ENCODE measurements at regions not wholly inside any gene's neighbourhood (a gene's known extent, or its start where the extent isn't known, plus 50 kb on each side); places are given as distances from the start of the nearest gene placed in this dataset.
"Not testable (repeated sequence)": the region's sequence is repeated elsewhere in the genome, so short reads cannot be mapped to it uniquely, and the experiment has no call there.

DNA sequence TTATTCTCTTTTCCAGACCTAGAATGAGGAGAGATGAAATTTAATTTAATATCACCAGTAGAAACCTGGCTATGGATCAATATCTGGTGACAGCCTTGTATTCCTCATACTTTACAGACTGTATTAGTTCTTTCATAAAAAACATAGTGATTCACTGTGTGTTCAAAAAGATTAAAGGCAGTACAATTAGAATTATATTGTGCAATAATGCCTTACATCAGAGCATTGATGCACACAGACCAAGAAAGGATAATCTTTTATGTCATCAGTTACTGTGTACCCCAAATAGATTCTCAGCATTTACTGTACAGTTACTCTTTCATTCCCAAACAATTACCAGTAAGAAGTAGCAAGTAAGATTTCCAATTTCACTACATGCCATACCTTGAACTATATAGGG, 260.5 kb upstream of the ANXA10 start:
- H3K27ac ChIP-seq (ENCODE audit: low read depth, low read length): no peak overlapping the region
- no peaks in the 10 kb centered on the region for H4K20me1 ChIP-seq (ENCODE audit: insufficient read depth, low read length)
- no peaks in the 10 kb centered on the region for H3K9me3 ChIP-seq (ENCODE audit: low read depth, low read length)
- no peak overlapping the region for H3K4me3 ChIP-seq (ENCODE audit: insufficient read depth, low read length)
- no peaks in the 10 kb centered on the region for H3K36me3 ChIP-seq (ENCODE audit: insufficient read depth, low read length)
- no peaks in the 10 kb centered on the region for H3K27me3 ChIP-seq (ENCODE audit: insufficient read depth, low read length)
- no peak for DNase-seq (ENCODE audit: insufficient read length, low spot score, missing footprints)
- H3K4me2 ChIP-seq (ENCODE audit: insufficient read depth, low read length): no peak overlapping the region
- TF ChIP-seq, protein P1, sequence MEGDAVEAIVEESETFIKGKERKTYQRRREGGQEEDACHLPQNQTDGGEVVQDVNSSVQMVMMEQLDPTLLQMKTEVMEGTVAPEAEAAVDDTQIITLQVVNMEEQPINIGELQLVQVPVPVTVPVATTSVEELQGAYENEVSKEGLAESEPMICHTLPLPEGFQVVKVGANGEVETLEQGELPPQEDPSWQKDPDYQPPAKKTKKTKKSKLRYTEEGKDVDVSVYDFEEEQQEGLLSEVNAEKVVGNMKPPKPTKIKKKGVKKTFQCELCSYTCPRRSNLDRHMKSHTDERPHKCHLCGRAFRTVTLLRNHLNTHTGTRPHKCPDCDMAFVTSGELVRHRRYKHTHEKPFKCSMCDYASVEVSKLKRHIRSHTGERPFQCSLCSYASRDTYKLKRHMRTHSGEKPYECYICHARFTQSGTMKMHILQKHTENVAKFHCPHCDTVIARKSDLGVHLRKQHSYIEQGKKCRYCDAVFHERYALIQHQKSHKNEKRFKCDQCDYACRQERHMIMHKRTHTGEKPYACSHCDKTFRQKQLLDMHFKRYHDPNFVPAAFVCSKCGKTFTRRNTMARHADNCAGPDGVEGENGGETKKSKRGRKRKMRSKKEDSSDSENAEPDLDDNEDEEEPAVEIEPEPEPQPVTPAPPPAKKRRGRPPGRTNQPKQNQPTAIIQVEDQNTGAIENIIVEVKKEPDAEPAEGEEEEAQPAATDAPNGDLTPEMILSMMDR (IDR thresholded peaks at IDR 0.05; ENCODE audit: extremely low read depth, low read depth, low read length): no peak
- no peaks in the 10 kb centered on the region for H3K4me1 ChIP-seq (ENCODE audit: insufficient read depth, low read length)
- H2AFZ ChIP-seq (ENCODE audit: low read length): no peak overlapping the region
- no peaks in the 10 kb centered on the region for H3K79me2 ChIP-seq (ENCODE audit: insufficient read depth, low read length)

DNA sequence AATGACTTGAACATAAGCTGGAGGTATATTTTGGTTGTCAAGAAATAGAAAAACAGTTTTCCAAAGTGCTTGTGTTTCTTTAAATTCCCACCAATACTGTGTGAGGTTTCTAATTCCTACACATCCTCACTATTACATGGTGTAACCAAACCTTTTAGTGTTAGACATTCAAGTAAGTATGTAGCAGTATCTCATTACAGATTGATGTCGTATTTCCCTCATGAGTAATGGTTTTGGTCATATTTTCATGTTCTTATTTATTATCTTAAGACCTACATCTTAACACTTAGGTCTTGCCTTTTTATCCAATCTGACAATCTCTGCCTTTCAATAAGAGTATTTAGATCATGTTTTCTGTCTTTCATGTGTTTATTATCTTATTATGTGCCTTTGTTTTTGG, 253.7 kb upstream of the ANXA10 start:
- no peaks in the 10 kb centered on the region for H3K36me3 ChIP-seq (ENCODE audit: insufficient read depth, low read length)
- no peaks in the 10 kb centered on the region for H3K4me1 ChIP-seq (ENCODE audit: insufficient read depth, low read length)
- TF ChIP-seq, protein P1 (IDR thresholded peaks at IDR 0.05; ENCODE audit: extremely low read depth, low read depth, low read length): no peak
- no peaks in the 10 kb centered on the region for H3K27me3 ChIP-seq (ENCODE audit: insufficient read depth, low read length)
- no peak for DNase-seq (ENCODE audit: insufficient read length, low spot score, missing footprints)
- H3K79me2 ChIP-seq (ENCODE audit: insufficient read depth, low read length): no peaks in the 10 kb centered on the region
- H3K4me2 ChIP-seq (ENCODE audit: insufficient read depth, low read length): no peak overlapping the region
- no peaks in the 10 kb centered on the region for H4K20me1 ChIP-seq (ENCODE audit: insufficient read depth, low read length)
- H3K4me3 ChIP-seq (ENCODE audit: insufficient read depth, low read length): no peak overlapping the region
- H2AFZ ChIP-seq (ENCODE audit: low read length): no peak overlapping the region
- H3K27ac ChIP-seq (ENCODE audit: low read depth, low read length): no peak overlapping the region
- H3K9me3 ChIP-seq (ENCODE audit: low read depth, low read length): no peaks in the 10 kb centered on the region

DNA sequence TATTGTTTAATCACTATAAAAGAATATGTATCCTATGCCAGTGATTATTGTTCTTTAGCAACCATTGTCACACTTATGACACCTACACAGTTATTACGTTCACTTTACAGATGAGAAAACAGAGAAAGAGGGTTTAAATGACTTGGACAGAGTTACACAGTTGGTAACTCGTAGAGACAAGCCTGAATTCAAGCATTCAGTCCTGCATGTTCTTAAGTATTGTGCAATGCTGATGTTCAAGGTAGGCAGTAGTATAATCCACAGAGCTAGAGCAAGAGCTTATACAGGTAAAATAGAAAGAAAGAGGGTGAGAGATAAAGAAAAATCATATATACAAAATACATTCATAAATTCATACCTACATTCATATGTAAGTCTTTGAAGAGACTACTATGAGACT, 249.8 kb upstream of the ANXA10 start:
- no peak overlapping the region for H3K4me3 ChIP-seq (ENCODE audit: insufficient read depth, low read length)
- H3K27me3 ChIP-seq (ENCODE audit: insufficient read depth, low read length): no peaks in the 10 kb centered on the region
- H3K9me3 ChIP-seq (ENCODE audit: low read depth, low read length): no peaks in the 10 kb centered on the region
- no peak overlapping the region for H3K27ac ChIP-seq (ENCODE audit: low read depth, low read length)
- DNase-seq (ENCODE audit: insufficient read length, low spot score, missing footprints): no peak
- H3K36me3 ChIP-seq (ENCODE audit: insufficient read depth, low read length): no peaks in the 10 kb centered on the region
- no peak overlapping the region for H3K4me2 ChIP-seq (ENCODE audit: insufficient read depth, low read length)
- no peaks in the 10 kb centered on the region for H4K20me1 ChIP-seq (ENCODE audit: insufficient read depth, low read length)
- no peaks in the 10 kb centered on the region for H3K4me1 ChIP-seq (ENCODE audit: insufficient read depth, low read length)
- H2AFZ ChIP-seq (ENCODE audit: low read length): no peak overlapping the region
- TF ChIP-seq, protein P1 (IDR thresholded peaks at IDR 0.05; ENCODE audit: extremely low read depth, low read depth, low read length): no peak
- no peaks in the 10 kb centered on the region for H3K79me2 ChIP-seq (ENCODE audit: insufficient read depth, low read length)

DNA sequence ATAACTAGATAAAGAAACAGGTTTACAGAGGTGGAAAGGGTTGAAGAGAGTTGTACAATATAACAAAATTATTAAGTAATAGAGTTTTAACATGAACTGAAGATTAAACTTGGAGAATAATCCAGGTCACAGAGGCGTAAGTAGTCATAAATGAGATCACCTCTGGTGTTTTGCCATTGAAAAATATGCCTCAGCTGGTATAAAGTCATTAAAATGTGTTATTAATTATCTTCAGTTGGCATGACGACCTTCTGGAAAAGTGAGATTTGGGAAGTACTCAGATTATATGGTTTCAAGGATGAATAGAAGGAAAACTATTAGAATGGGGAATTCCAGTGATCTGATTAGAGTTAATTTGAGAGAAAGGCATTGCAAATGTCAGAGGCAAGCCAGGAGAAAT, 237.5 kb upstream of the ANXA10 start:
- H3K27me3 ChIP-seq (ENCODE audit: insufficient read depth, low read length): no peaks in the 10 kb centered on the region
- no peak overlapping the region for H3K4me2 ChIP-seq (ENCODE audit: insufficient read depth, low read length)
- H3K4me3 ChIP-seq (ENCODE audit: insufficient read depth, low read length): no peak overlapping the region
- no peaks in the 10 kb centered on the region for H3K36me3 ChIP-seq (ENCODE audit: insufficient read depth, low read length)
- no peak overlapping the region for H2AFZ ChIP-seq (ENCODE audit: low read length)
- H3K4me1 ChIP-seq (ENCODE audit: insufficient read depth, low read length): no peaks in the 10 kb centered on the region
- H3K9me3 ChIP-seq (ENCODE audit: low read depth, low read length): no peaks in the 10 kb centered on the region
- H3K79me2 ChIP-seq (ENCODE audit: insufficient read depth, low read length): no peaks in the 10 kb centered on the region
- no peaks in the 10 kb centered on the region for H4K20me1 ChIP-seq (ENCODE audit: insufficient read depth, low read length)
- TF ChIP-seq, protein P1 (IDR thresholded peaks at IDR 0.05; ENCODE audit: extremely low read depth, low read depth, low read length): no peak
- H3K27ac ChIP-seq (ENCODE audit: low read depth, low read length): no peak overlapping the region
- peak; percentile 30 for DNase-seq (ENCODE audit: insufficient read length, low spot score, missing footprints)

DNA sequence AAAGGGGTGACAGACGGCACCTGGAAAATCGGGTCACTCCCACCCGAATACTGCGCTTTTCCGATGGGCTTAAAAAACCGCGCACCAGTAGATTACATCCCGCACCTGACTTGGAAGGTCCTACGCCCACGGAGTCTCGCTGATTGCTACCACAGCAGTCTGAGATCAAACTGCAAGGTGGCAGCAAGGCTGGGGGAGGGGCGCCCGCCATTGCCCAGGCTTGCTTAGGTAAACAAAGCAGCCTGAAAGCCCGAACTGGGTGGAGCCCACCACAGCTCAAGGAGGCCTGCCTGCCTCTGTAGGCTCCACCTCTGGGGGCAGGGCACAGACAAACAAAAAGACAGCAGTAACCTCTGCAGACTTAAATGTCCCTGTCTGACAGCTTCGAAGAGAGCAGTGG, 234.2 kb upstream of the ANXA10 start:
- H3K36me3 ChIP-seq (ENCODE audit: insufficient read depth, low read length); H3K27ac ChIP-seq (ENCODE audit: low read depth, low read length); H3K4me3 ChIP-seq (ENCODE audit: insufficient read depth, low read length); H3K4me2 ChIP-seq (ENCODE audit: insufficient read depth, low read length); H4K20me1 ChIP-seq (ENCODE audit: insufficient read depth, low read length); H3K79me2 ChIP-seq (ENCODE audit: insufficient read depth, low read length); H3K9me3 ChIP-seq (ENCODE audit: low read depth, low read length); H2AFZ ChIP-seq (ENCODE audit: low read length); DNase-seq (ENCODE audit: insufficient read length, low spot score, missing footprints); H3K4me1 ChIP-seq (ENCODE audit: insufficient read depth, low read length); H3K27me3 ChIP-seq (ENCODE audit: insufficient read depth, low read length): not testable (repeated sequence)
